ENCODE measurements at regions not wholly inside any gene's neighbourhood (a gene's known extent, or its start where the extent isn't known, plus 50 kb on each side); places are given as distances from the start of the nearest gene placed in this dataset.

DNA sequence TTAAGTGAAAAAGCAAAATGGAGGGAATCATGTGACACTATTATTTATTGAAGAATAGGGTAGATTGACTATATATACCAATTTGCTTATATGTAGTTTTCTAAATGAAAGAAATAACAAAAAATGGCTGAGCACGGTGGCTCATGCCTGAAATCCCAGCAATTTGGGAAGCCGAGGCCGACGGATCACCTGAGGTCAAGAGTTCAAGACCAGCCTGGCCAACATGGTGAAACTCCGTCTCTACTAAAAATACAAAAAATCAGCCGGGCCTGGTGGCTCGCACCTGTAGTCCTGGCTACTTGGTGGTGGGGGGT, 59.3 kb upstream of the MYCN start:
- Histone ChIP-seq H3K4me3 (ENCODE audit: low read length) (no peak overlapping the region), H3K79me2 (ENCODE audit: low read length) (no peaks in the 10 kb centered on the region), H3K27me3 (replicated peaks; ENCODE audit: insufficient read depth, low read length) (no peaks in the 10 kb centered on the region), H3F3A (ENCODE audit: insufficient read depth, low read length) (no peaks in the 10 kb centered on the region), H3K4me1 (ENCODE audit: low read length) (no peaks in the 10 kb centered on the region), H2AFZ (ENCODE audit: low read length) (no peak overlapping the region), H3K9ac (ENCODE audit: low read length) (no peak overlapping the region), H3K36me3 (replicated peaks; ENCODE audit: insufficient read depth, low read length) (no peaks in the 10 kb centered on the region), H3K9me2 (replicated peaks; ENCODE audit: insufficient read depth, low read length) (no peaks in the 10 kb centered on the region), H3K9me3 (replicated peaks; ENCODE audit: insufficient read depth, low read length) (no peaks in the 10 kb centered on the region), H3K27ac (ENCODE audit: low read length) (no peak overlapping the region), H3K4me2 (ENCODE audit: low read depth, low read length) (no peak overlapping the region), H4K20me1 (ENCODE audit: insufficient read depth, low read length) (no peaks in the 10 kb centered on the region)
- TF ChIP-seq EZH2phosphoT487 (IDR thresholded peaks at IDR 0.05; ENCODE audit: low read length), result no peak
- TF ChIP-seq EZH2 (optimal IDR thresholded peaks at IDR 0.05; ENCODE audit: low read depth, low read length), result no peak
- TF ChIP-seq, protein P1, sequence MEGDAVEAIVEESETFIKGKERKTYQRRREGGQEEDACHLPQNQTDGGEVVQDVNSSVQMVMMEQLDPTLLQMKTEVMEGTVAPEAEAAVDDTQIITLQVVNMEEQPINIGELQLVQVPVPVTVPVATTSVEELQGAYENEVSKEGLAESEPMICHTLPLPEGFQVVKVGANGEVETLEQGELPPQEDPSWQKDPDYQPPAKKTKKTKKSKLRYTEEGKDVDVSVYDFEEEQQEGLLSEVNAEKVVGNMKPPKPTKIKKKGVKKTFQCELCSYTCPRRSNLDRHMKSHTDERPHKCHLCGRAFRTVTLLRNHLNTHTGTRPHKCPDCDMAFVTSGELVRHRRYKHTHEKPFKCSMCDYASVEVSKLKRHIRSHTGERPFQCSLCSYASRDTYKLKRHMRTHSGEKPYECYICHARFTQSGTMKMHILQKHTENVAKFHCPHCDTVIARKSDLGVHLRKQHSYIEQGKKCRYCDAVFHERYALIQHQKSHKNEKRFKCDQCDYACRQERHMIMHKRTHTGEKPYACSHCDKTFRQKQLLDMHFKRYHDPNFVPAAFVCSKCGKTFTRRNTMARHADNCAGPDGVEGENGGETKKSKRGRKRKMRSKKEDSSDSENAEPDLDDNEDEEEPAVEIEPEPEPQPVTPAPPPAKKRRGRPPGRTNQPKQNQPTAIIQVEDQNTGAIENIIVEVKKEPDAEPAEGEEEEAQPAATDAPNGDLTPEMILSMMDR (IDR thresholded peaks at IDR 0.05; ENCODE audit: low read length), result no peak
- DNase-seq, result no peak

DNA sequence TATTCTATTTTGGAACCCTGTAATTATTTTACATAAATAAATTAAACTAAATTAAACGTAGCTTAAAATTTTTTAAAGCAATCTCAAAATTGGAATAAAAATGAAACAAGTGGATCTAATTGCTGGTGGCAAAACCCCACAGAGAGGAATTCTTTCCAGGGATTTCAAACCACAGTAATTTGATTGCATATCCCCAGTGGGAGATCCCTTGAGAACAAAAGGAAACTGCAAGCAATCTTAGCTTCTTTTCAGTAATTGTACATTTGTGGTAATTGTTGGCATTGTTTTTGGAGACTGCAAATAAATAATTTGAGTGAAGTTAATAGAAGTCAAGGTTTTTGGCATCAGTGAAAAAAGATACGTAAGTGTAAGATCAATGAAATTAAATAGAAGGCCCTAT, 58.7 kb upstream of the MYCN start:
- no peak for TF ChIP-seq EZH2phosphoT487 (IDR thresholded peaks at IDR 0.05; ENCODE audit: low read length)
- TF ChIP-seq, protein P1 (IDR thresholded peaks at IDR 0.05; ENCODE audit: low read length), result no peak
- TF ChIP-seq EZH2 (optimal IDR thresholded peaks at IDR 0.05; ENCODE audit: low read depth, low read length), result no peak
- H3K9me3 ChIP-seq (replicated peaks; ENCODE audit: insufficient read depth, low read length), result no peaks in the 10 kb centered on the region

GRCh38 chr2:15882761-15883497, 57.4 kb upstream of the MYCN start:
- Histone ChIP-seq H3K4me1 (ENCODE audit: low read length) (no peaks in the 10 kb centered on the region), H4K20me1 (ENCODE audit: insufficient read depth, low read length) (no peaks in the 10 kb centered on the region), H3K9ac (ENCODE audit: low read length) (no peak overlapping the region), H3K36me3 (replicated peaks; ENCODE audit: insufficient read depth, low read length) (no peaks in the 10 kb centered on the region), H2AFZ (ENCODE audit: low read length) (no peak overlapping the region), H3K4me2 (ENCODE audit: low read depth, low read length) (no peak overlapping the region), H3K9me3 (replicated peaks; ENCODE audit: insufficient read depth, low read length) (no peaks in the 10 kb centered on the region), H3K79me2 (ENCODE audit: low read length) (no peaks in the 10 kb centered on the region), H3F3A (ENCODE audit: insufficient read depth, low read length) (no peaks in the 10 kb centered on the region), H3K9me2 (replicated peaks; ENCODE audit: insufficient read depth, low read length) (no peaks in the 10 kb centered on the region), H3K27me3 (replicated peaks; ENCODE audit: insufficient read depth, low read length) (no peaks in the 10 kb centered on the region), H3K27ac (ENCODE audit: low read length) (no peak overlapping the region), H3K4me3 (ENCODE audit: low read length) (no peak overlapping the region)
- no peak for DNase-seq
- TF ChIP-seq EZH2 (optimal IDR thresholded peaks at IDR 0.05; ENCODE audit: low read depth, low read length), result no peak
- no peak for TF ChIP-seq EZH2phosphoT487 (IDR thresholded peaks at IDR 0.05; ENCODE audit: low read length)
- TF ChIP-seq, protein P1 (IDR thresholded peaks at IDR 0.05; ENCODE audit: low read length), result no peak

More for the DNA sequence above, 58.7 kb upstream of the MYCN start:
- Histone ChIP-seq H3K36me3 (replicated peaks; ENCODE audit: insufficient read depth, low read length) (no peaks in the 10 kb centered on the region), H4K20me1 (ENCODE audit: insufficient read depth, low read length) (no peaks in the 10 kb centered on the region), H2AFZ (ENCODE audit: low read length) (no peak overlapping the region), H3K9me2 (replicated peaks; ENCODE audit: insufficient read depth, low read length) (no peaks in the 10 kb centered on the region), H3K27ac (ENCODE audit: low read length) (no peak overlapping the region), H3K9ac (ENCODE audit: low read length) (no peak overlapping the region), H3K27me3 (replicated peaks; ENCODE audit: insufficient read depth, low read length) (no peaks in the 10 kb centered on the region), H3K4me1 (ENCODE audit: low read length) (no peaks in the 10 kb centered on the region), H3K79me2 (ENCODE audit: low read length) (no peaks in the 10 kb centered on the region), H3K4me3 (ENCODE audit: low read length) (no peak overlapping the region), H3K4me2 (ENCODE audit: low read depth, low read length) (no peak overlapping the region), H3F3A (ENCODE audit: insufficient read depth, low read length) (no peaks in the 10 kb centered on the region)
- DNase-seq, result no peak
